ENCODE measurements at regions not wholly inside any gene's neighbourhood (a gene's known extent, or its start where the extent isn't known, plus 50 kb on each side); places are given as distances from the start of the nearest gene placed in this dataset.
"Not testable (repeated sequence)": the region's sequence is repeated elsewhere in the genome, so short reads cannot be mapped to it uniquely, and the experiment has no call there.

DNA sequence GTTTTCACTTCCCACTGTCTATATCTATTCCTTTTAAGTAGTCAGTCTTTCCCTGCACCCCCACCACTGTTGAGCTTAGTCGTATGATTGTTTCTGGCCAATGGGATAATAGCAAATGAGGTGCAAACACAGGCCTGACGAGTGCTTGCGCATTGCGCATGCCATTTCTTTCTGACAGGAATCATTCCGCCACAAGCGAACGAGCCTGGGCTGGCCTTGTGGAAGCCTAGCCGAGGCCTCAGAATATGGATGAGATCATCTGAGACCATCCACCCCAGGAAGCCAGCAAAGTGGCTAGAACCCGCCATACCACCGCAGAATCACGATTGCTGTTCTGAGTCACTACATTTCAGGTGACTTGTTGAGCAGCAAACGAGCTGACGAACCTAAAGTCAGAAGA is 52.2 kb upstream of the PRL start:
- DNase-seq, result no peak
- TF ChIP-seq POLR2A (IDR thresholded peaks at IDR 0.05; ENCODE audit: low read length) (no peak), GATA1 (IDR thresholded peaks at IDR 0.05; ENCODE audit: low read depth, low read length) (no peak)

DNA sequence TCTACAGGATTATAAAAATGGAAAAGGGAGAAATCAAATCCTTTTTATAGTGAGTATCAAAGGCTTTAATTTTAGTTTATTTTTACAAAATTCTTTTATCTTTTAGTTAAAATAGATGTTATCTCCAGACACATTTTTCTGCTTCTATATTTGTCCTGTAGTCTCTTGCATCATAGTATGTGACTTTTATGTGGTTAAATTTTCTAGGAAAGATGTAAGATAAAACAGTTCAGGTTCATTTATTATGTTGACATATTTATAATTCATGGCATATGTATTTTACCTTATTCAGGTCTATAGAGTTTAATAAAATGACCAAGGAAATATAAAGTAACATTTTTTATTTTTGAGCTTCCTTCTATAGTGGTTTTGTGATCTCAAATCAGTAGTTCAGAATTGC is 52.7 kb upstream of the PRL start:
- no peak for TF ChIP-seq GATA1 (IDR thresholded peaks at IDR 0.05; ENCODE audit: low read depth, low read length)
- no peak for TF ChIP-seq POLR2A (IDR thresholded peaks at IDR 0.05; ENCODE audit: low read length)
- DNase-seq, result no peak

DNA sequence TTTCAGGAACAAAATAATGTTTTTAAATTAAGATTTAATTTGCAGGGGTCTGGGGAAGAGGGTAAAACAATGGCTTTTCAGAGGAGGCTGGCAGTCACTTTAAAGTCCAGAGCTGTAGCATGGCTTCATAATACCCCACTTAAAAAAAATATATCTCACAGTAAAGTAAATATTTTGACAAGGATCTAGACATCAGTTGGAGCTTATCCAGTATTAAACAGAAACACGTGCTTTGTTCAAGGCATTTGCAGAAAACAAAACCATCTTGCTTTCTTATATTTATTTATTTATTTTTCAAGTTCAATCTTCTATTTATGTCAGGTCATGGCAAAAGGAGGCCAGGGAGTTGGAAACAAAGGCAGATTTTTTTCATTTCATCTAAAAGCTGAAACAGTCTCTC is 53.3 kb upstream of the PRL start:
- TF ChIP-seq POLR2A (IDR thresholded peaks at IDR 0.05; ENCODE audit: low read length) (no peak), GATA1 (IDR thresholded peaks at IDR 0.05; ENCODE audit: low read depth, low read length) (no peak)
- DNase-seq, result no peak

DNA sequence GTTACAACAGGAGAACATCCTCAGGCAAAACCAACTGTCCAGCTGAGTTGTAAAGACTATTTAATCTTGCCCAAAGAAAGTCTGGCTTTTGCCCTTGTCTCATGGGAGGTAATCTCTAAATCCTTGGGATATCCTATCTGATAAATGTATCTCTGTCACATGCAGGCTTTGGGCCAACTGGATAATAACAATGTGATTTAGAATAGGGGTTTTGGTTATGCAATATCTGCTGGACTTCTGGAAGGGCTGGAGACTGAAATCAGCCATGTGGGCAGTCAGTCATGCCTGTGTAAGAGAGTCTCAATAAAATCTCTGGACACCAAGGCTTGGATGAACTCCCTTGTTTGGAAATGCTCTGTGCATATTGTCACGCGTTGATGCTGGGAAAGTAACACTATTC is 56.3 kb upstream of the PRL start:
- TF ChIP-seq POLR2A (IDR thresholded peaks at IDR 0.05; ENCODE audit: low read length) (no peak), GATA1 (IDR thresholded peaks at IDR 0.05; ENCODE audit: low read depth, low read length) (no peak)
- DNase-seq, result no peak

DNA sequence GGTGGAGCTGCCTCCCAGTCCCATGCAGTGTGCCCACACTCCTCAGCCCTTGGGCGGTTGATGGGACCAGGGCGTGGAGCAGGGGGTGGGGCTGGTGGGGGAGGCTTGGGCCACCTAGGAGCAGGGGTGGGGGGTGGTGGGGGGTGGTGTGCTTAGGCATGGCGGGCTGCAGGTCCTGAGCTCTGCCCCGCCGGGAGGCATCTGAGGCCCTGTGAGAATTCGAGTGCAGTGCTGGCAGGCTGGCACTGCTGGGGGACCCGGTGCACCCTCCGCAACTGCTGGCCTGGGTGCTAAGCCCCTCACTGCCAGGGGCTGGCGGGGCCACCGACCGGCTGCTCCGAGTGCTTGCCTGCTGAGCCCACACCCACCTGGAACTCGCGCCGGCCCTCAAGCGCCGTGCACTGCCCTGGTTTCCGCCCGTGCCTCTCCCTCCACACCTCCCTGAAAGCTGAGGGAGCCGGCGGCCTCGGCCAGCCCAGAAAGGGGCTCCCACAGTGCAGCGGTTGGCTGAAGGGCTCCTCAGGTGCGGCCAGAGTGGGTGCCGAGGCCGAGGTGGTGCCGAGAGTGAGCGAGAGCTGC is 59.6 kb upstream of the PRL start:
- TF ChIP-seq GATA1 (IDR thresholded peaks at IDR 0.05; ENCODE audit: low read depth, low read length) (no peak), POLR2A (IDR thresholded peaks at IDR 0.05; ENCODE audit: low read length) (no peak)
- no peak for DNase-seq

DNA sequence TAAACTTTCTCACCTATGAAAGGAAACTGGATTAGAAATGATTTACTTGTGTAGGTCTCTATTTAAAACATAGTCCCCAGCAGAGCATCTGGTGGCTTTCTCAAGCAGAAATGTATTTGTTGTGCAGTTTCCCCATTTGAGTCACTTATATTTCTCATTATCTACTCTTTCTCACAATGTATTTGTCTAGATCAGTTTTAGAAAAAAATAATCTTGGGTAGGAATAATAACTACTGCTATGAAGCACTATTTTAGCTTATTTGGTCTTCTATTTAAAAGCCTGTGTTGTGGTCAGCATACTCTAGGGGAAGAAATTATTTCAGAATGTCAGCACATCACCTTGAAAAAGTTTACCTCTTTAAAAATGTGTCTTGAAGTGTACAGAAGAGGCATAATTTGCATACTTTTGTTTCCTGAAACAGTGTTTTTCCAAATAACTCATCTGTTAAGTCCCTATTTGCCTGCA is 60.9 kb upstream of the PRL start:
- no peak for DNase-seq
- TF ChIP-seq GATA1 (IDR thresholded peaks at IDR 0.05; ENCODE audit: low read depth, low read length) (no peak), POLR2A (IDR thresholded peaks at IDR 0.05; ENCODE audit: low read length) (no peak)

DNA sequence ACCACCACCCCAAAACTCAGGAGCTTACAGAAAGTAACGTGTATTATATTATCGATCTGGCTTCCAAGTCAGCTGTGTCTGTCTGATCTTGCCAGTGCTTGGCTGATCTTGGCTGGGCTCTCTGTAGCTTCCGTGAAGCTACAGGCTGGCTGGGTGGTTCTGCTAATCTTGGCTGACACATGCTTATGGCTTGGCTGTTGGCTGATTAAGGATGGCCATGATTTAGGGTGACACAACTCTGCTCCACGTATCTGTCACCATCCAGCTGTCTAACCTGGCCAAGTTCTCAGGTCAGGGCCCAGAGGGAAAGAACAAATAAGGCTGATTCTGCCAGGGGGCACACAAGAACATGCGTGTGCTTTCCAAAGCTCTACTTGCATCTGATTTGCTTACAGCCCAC is 64.7 kb upstream of the PRL start:
- peak in 1 of 2 experiments; percentile 9 for DNase-seq
- TF ChIP-seq POLR2A (IDR thresholded peaks at IDR 0.05; ENCODE audit: low read length) (no peak), GATA1 (IDR thresholded peaks at IDR 0.05; ENCODE audit: low read depth, low read length) (no peak)

DNA sequence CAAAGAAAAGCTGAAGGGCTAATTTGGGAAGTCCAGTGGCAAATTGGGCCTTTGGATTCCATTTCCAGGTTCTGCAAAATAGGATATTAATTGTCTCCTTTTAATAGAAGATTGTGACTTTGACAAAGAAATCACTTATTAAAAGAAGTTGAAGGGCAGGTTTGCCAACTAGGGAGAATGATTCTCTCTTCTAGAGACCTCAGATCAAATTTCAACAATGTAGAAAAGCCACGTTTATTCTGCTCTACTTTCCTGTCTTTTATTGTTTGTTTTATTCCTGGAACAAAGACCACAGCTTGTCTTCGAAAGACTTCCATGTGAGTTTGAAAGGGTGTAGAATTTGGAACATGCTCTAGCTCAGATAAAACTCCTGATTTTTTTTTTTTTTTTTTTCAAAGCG is 65.5 kb upstream of the PRL start:
- no peak for DNase-seq
- TF ChIP-seq POLR2A (IDR thresholded peaks at IDR 0.05; ENCODE audit: low read length) (no peak), GATA1 (IDR thresholded peaks at IDR 0.05; ENCODE audit: low read depth, low read length) (no peak)

DNA sequence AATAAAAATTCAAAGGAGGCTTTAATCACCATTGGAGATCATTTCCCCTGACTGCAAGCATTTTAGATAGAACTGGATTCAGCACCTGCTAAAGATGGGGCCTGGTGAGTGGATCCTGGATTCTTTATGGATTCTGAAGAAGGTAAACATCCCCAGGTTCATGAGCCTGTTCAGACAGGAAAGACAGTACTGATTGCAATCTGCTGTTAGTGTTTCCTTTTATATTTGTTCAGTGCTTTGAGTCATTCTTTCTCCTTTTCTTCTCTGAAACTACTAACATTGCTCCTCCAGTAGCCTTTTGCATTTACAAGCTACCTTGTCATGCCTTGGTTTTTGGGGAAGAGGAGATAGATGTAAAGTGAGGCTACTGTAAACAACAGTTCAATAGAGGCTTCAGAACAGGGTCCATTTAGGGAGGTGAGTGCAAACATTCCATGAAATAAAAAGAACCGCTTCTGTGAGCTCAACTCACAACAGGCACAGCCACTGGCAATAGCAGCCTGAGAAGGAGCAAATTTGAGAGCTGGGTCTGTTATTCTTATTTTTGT is 66.4 kb upstream of the PRL start:
- TF ChIP-seq GATA1 (IDR thresholded peaks at IDR 0.05; ENCODE audit: low read depth, low read length), result no peak
- DNase-seq, result no peak

DNA sequence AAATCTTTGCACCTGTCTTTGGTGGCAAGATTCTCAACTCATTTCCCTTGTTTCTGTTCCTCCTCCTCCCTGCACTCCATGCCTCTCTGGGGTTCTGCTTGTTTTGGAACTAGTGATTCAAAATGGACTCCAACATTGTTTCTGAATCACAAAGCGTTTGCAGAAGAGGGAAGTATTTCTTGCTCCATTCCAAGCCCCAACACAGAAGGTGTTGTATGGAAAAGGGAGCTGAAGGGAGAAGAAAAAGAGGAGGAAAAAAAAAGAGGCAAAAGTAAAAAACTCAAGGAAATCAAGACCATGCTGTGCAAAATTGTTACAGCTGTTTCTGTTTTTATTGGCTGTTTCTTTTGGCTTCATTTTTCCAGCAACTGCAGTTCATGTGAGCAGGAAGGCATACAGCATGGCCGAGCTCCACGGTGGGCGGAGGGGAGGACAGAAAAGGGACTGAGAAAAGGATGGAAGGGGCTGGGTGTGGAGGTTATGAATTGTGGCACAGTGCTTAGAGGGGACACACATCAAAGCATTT is 66.9 kb upstream of the PRL start:
- TF ChIP-seq POLR2A (IDR thresholded peaks at IDR 0.05; ENCODE audit: low read length), result no peak
- no peak for TF ChIP-seq GATA1 (IDR thresholded peaks at IDR 0.05; ENCODE audit: low read depth, low read length)

DNA sequence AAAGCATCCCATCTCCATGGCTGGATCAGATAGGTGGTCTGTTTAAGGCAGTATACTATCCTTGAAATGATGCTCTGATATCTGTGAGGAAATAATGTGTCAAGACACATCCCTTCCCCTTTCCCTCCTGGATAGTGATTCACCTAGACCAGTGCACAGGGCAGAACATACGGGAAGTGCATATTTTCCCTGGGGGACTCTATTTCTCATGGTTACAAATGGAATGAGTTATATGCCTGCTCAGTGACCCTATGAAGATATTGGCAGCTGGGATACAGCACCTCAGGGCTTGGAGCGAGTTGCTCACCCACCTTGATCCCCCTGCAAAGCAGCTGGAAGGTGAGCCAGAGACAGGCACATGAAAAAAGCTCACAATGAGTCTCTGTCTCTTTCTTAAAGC is 67.5 kb upstream of the PRL start:
- no peak for TF ChIP-seq GATA1 (IDR thresholded peaks at IDR 0.05; ENCODE audit: low read depth, low read length)
- no peak for TF ChIP-seq POLR2A (IDR thresholded peaks at IDR 0.05; ENCODE audit: low read length)
- DNase-seq, result no peak

More for the DNA sequence above, 66.9 kb upstream of the PRL start:
- DNase-seq, result no peak

DNA sequence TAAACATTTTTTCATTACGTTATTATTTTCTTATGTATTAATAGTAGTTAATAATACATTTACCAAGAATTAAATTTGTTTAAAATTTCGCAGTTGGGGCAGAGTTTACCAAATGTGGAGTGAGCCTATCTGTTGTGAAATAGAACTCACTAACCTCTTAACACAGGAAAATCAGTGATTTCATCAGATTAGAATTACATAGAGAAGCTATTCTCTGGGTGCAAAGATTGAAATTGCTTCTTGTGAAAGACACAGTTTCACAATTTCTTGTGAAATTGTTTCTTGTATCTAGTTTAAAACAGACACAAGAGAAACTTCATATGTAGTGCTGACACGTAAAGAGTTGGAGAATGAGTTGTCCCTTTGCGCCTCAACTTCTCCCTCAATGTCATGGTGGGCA is 69.4 kb upstream of the PRL start:
- TF ChIP-seq GATA1 (IDR thresholded peaks at IDR 0.05; ENCODE audit: low read depth, low read length), result no peak
- TF ChIP-seq POLR2A (IDR thresholded peaks at IDR 0.05; ENCODE audit: low read length), result no peak
- no peak for DNase-seq

DNA sequence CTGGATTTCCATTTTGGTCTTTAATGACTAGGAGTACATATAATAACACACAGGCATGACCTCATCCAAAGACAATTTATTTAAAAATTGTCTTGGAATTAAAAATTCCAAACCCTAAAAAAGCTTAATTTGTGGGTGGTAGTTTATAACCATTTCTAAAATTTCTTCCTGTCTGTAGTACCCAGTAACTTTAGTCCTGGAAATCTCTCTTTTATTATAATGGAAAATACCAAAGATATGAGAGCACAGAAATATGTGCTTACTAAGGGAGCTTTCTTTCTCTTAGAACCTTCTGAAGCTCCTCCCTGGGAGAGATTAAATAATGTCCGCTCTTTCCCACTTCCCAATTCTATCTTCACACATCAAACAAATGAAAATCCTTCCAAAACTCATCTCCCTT is 70.5 kb upstream of the PRL start:
- TF ChIP-seq GATA1 (IDR thresholded peaks at IDR 0.05; ENCODE audit: low read depth, low read length) (no peak), POLR2A (IDR thresholded peaks at IDR 0.05; ENCODE audit: low read length) (no peak)
- DNase-seq, result no peak

DNA sequence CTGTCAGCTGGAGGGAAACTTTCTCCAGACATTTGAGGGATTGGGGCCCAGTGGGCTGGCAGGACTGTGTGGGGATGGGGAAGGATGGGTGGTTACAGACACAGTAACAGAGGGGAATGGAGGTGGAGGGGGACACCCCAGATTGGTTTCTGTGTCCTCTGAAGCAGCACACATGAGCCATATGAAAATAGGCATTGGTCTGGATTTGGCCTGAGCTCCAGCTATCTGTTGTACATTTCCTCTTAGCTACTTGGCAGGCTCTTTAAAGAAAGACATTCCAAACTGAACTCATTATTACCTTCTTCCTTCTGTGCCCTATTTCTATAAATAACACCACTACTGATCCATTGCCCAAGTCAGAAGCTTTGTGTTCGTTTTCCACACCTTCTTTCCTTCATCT is 72.0 kb upstream of the PRL start:
- no peak for DNase-seq
- TF ChIP-seq POLR2A (IDR thresholded peaks at IDR 0.05; ENCODE audit: low read length) (no peak), GATA1 (IDR thresholded peaks at IDR 0.05; ENCODE audit: low read depth, low read length) (no peak)

DNA sequence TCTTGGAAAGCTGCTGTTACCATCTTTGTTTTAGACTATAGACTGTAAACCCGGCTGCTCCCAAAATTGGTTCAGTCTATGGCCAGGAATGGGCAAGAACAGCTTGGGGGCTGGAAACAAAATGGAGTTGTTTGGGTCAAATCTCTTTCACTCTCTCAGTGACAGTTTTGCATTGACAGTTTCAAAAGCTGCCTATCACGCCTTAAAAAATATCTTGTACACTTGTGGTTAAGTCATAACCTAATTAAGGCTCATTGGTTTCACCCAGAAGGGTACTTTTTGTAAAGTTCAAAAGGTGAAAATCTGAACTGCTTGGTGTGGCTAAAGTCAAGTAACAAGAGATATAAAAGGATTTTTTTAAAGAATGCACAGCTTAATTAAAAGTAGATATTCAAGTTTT is 76.1 kb upstream of the PRL start:
- TF ChIP-seq GATA1 (IDR thresholded peaks at IDR 0.05; ENCODE audit: low read depth, low read length) (no peak), POLR2A (IDR thresholded peaks at IDR 0.05; ENCODE audit: low read length) (no peak)
- DNase-seq, result no peak

DNA sequence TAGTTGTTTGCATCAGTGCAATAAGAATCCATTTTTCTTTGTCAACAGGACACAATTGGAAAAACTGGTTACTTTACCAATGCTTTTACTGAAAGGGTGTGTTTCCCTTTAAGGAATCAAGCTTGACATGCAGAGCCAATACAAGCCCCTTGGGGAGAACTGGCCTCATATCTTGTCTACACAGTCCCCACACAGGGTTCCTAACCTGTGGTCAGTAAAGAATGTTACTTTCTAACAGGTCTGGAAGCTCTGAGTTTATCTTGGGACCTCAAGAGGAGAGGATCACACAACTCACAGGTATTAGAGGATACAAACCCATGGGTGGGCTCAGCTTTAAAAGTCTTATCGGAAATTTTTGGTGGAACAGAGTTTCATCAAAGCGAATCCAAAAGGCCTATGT is 78.1 kb upstream of the PRL start:
- not testable (repeated sequence) for DNase-seq

DNA sequence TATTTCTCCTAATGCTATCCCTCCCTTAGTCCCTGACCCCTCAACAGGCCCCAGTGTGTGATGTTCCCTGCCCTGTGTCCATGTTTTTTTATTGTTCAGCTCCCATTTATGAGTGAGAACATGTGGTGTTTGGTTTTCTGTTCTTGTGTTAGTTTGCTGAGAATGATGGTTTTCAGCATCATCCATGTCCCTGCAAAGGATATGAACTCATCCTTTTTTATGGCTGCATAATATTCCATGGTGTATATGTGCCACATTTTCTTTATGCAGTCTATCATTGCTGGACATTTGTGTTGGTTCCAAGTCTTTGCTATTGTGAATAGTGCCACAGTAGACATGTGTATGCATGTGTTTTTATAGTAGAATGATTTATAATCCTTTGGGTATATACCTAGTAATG is 79.5 kb upstream of the PRL start:
- DNase-seq, result not testable (repeated sequence)

DNA sequence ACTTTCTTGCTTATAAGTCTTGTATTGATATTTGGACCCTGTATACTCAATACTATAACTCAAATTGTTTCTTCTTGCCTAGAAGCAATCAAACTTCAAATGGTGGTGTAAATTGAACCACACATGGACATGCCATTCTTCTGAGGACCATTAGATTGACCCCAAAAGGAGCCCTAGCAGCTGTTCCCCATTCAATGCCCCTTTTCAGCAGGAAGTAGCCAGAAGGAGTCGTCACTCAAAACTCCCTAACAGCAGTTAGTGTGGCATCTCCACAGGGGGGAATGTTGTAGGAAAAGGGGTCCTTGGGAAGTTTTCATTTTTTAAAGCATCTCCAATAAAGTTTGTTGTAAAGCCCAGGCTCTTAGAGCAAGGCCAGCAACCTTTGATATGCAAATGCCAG is 81.7 kb upstream of the PRL start:
- DNase-seq, result not testable (repeated sequence)

All from erythroblast (primary cell).